ENCODE measurements at regions not wholly inside any gene's neighbourhood (a gene's known extent, or its start where the extent isn't known, plus 50 kb on each side); places are given as distances from the start of the nearest gene placed in this dataset.

GRCh38 chr13:100984085-100984705 is 309.6 kb upstream of the TMTC4 start:
- no peaks in the 10 kb centered on the region for H3K79me2 ChIP-seq (ENCODE audit: control insufficient read depth, insufficient read depth, low read length)
- dilution Hi-C loops (cut with MboI; ENCODE audit: extremely low pct_ligation_motif_present, low sequenced_read_pairs) = no loop called here
- no peak overlapping the region for H3K4me3 ChIP-seq (ENCODE audit: control insufficient read depth in 2 of 3, extremely low read depth in 1 of 3, insufficient read depth in 2 of 3, low read depth in 1 of 3, low read length in 3 of 3)
- H3K27me3 ChIP-seq (ENCODE audit: control insufficient read depth, extremely low read depth, insufficient read depth, low read length) = no peaks in the 10 kb centered on the region
- H3K4me1 ChIP-seq (ENCODE audit: control insufficient read depth, extremely low read depth, insufficient read depth, low read length) = no peaks in the 10 kb centered on the region
- no peak overlapping the region for H3K4me2 ChIP-seq (ENCODE audit: control insufficient read depth, extremely low read depth, insufficient read depth, low read depth, low read length)
- H2AFZ ChIP-seq (ENCODE audit: control insufficient read depth, low read length) = no peak overlapping the region
- no peak overlapping the region for H3K9ac ChIP-seq (ENCODE audit: control insufficient read depth, extremely low read depth, insufficient read depth, low read length)
- TF ChIP-seq CTCF (optimal IDR thresholded peaks at IDR 0.05 in 1 of 3, IDR thresholded peaks at IDR 0.05 in 1 of 3, conservative IDR thresholded peaks at IDR 0.05 in 1 of 3; ENCODE audit: extremely low read depth in 1 of 3, insufficient read depth in 2 of 3, low read length in 3 of 3) (no peak), EZH2 (IDR thresholded peaks at IDR 0.05; ENCODE audit: low read length) (no peak)
- H3K36me3 ChIP-seq (ENCODE audit: control insufficient read depth in 2 of 2, extremely low read depth in 1 of 2, insufficient read depth in 2 of 2, low read length in 2 of 2) = no peaks in the 10 kb centered on the region
- H3K27ac ChIP-seq (ENCODE audit: control insufficient read depth, insufficient read depth, low read length) = no peak overlapping the region
- no peaks in the 10 kb centered on the region for H3K9me3 ChIP-seq (ENCODE audit: control insufficient read depth, low read depth, low read length)
- DNase-seq (ENCODE audit: low read depth, low spot score) (no peak), FAIRE-seq (no peak)
- no peaks in the 10 kb centered on the region for H4K20me1 ChIP-seq (ENCODE audit: control insufficient read depth, extremely low read depth, insufficient read depth, low read length)
- H3K9me1 ChIP-seq (ENCODE audit: control insufficient read depth, extremely low read depth, insufficient read depth, low read length) = no peaks in the 10 kb centered on the region

GRCh38 chr13:100983111-100983510 is 308.5 kb upstream of the TMTC4 start:
- Histone ChIP-seq H3K36me3 (ENCODE audit: control insufficient read depth in 2 of 2, extremely low read depth in 1 of 2, insufficient read depth in 2 of 2, low read length in 2 of 2) (no peaks in the 10 kb centered on the region), H3K9ac (ENCODE audit: control insufficient read depth, extremely low read depth, insufficient read depth, low read length) (no peak overlapping the region), H3K27ac (ENCODE audit: control insufficient read depth, insufficient read depth, low read length) (no peak overlapping the region), H3K79me2 (ENCODE audit: control insufficient read depth, insufficient read depth, low read length) (no peaks in the 10 kb centered on the region), H3K4me1 (ENCODE audit: control insufficient read depth, extremely low read depth, insufficient read depth, low read length) (no peaks in the 10 kb centered on the region), H3K4me2 (ENCODE audit: control insufficient read depth, extremely low read depth, insufficient read depth, low read depth, low read length) (no peak overlapping the region), H2AFZ (ENCODE audit: control insufficient read depth, low read length) (no peak overlapping the region), H3K9me3 (ENCODE audit: control insufficient read depth, low read depth, low read length) (no peaks in the 10 kb centered on the region), H3K4me3 (ENCODE audit: control insufficient read depth in 2 of 3, extremely low read depth in 1 of 3, insufficient read depth in 2 of 3, low read depth in 1 of 3, low read length in 3 of 3) (no peak overlapping the region), H3K27me3 (ENCODE audit: control insufficient read depth, extremely low read depth, insufficient read depth, low read length) (no peaks in the 10 kb centered on the region), H3K9me1 (ENCODE audit: control insufficient read depth, extremely low read depth, insufficient read depth, low read length) (no peaks in the 10 kb centered on the region), H4K20me1 (ENCODE audit: control insufficient read depth, extremely low read depth, insufficient read depth, low read length) (no peaks in the 10 kb centered on the region)
- TF ChIP-seq EZH2 (IDR thresholded peaks at IDR 0.05; ENCODE audit: low read length) = no peak
- TF ChIP-seq CTCF (optimal IDR thresholded peaks at IDR 0.05 in 1 of 3, IDR thresholded peaks at IDR 0.05 in 1 of 3, conservative IDR thresholded peaks at IDR 0.05 in 1 of 3; ENCODE audit: extremely low read depth in 1 of 3, insufficient read depth in 2 of 3, low read length in 3 of 3) = no peak
- no peak for DNase-seq (ENCODE audit: low read depth, low spot score)
- FAIRE-seq = no peak
- dilution Hi-C loops (cut with MboI; ENCODE audit: extremely low pct_ligation_motif_present, low sequenced_read_pairs) = no loop called here
